Fibroblast of skin of right quadriceps (primary cell): ENCODE measurements at regions not wholly inside any gene's neighbourhood (a gene's known extent, or its start where the extent isn't known, plus 50 kb on each side); places are given as distances from the start of the nearest gene placed in this dataset.
"Not testable (repeated sequence)": the region's sequence is repeated elsewhere in the genome, so short reads cannot be mapped to it uniquely, and the experiment has no call there.

Experiments used
- DNase-seq: peaks from one replicate; pipeline ENCODE4 v3.0.0-alpha.2; 2013

DNA sequence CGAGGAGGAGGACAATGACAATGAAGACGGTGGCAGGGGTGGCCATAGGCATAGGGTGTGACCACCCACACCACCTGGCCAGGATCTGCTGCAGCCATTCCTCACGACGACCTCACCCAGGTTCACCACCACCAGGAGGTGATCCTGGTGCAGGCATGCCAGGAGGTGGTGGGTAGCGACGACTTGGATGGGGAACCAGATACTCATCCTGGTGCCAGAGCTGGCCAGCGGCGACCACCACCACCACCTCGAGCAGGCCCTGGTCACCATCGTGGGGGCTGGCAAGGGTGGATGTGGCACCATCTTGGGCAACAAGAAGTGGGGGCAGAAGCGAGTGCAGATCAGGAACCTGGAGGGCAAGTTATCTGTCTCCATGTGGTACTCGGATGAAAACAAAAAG, 117.1 kb upstream of the NXPH2 start:
- no peak for DNase-seq

DNA sequence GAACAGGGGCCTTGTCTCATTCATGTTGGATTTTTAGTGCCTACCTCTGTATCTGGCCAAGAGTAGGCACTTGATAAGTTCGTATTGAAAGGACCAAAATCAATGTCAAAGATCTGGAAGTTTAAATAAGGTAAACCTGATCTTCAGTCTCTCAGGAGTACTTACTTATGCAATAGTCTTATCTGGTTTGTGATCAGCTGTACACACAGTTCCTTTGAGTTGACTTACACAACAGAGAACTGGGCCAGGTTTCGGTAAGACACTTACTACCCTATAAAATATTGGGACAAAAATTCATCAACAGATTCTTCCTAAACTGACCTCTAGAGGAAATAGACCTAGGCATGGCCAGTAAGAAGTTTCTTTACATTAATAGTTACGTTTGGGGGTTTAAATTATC, 113.6 kb upstream of the NXPH2 start:
- DNase-seq, result no peak

DNA sequence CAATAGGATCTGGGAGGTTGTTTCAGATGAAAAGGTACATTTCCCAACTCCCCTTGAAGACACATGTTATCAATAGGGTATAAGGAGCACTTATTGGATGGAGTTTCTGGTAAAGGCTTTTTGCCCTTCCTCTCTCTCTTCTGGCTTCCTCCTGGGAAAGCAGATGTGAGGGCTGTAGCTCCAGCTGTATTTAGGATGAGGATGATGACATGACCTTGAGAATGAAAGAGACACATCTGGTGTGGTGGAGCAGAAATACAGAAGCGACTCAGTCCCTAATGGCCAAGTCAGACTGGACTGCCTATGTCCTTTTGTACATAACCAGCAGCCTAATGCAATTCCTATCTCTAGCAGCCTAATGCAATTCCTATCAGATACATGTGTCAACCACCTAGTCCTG, 100.9 kb upstream of the NXPH2 start:
- DNase-seq, result no peak

DNA sequence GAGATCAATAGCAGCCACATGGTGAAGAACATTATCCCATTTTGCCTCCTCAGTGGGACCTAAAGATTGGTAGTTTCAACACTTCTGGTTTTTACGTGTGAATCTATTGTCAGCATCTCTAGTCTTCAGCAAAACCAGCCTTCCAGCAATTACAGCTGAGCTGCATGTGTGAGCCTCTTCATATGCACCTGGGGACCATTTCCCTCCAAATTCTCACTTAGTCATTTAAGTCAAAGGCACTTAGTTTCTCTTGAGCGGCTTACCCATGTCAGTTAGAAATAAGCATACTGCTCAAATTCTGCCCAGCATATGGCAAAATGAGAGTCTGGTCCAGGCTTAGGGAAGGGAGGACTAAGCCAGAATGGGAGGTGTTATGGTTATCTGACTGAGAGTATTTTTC, 99.7 kb upstream of the NXPH2 start:
- DNase-seq, result no peak

DNA sequence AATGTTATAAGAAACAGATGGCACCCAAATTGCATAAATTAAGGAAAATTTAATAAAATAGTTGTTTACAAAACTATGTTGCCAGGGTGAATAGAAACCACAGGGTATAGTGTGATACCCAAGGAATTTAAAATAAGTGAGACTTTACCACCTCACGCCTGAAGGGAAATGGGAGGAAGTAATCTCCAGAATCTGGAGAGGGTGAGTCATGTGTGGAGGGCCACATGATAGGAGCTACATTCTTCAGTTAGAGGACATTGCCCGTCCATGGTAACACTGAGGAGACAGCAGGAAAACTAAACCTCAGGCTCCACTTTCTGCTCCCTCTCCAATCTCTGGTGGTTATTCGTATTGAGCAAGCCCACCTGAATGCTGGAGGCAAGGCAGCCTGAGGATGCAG, 97.2 kb upstream of the NXPH2 start:
- no peak for DNase-seq

DNA sequence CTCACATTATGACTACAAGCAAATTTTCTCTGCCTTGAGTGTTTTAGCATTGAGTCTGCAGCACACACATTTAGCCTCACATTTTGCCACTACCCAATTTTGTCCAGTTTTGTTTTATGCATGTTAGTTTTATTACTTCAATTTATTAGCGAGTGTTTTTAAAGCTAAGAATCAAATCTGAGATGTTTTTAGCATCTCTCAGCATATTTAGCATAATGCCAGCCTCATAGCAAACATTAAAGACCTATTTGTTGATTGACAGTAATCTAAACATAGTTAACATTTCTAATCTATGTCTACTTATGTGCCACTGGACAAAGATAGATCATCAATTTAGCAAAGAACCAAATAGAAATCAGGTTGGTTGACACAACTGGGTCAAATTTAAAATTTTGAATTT, 94.1 kb upstream of the NXPH2 start:
- DNase-seq, result no peak

DNA sequence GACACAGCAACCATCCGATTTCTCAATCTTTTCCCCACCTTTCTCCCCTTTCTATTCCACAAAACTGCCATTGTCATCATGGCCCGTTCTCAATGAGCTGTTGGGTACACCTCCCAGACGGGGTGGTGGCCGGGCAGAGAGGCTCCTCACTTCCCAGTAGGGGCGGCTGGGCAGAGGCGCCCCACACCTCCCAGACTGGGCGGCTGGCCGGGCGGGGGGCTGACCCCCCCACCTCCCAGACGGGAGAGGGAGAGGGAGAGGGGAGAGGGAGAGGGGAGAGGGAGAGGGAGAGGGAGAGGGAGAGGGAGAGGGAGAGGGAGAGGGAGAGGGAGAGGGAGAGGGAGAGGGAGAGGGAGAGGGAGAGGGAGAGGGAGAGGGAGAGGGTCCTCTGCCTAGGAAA, 91.9 kb upstream of the NXPH2 start:
- DNase-seq, result not testable (repeated sequence)

DNA sequence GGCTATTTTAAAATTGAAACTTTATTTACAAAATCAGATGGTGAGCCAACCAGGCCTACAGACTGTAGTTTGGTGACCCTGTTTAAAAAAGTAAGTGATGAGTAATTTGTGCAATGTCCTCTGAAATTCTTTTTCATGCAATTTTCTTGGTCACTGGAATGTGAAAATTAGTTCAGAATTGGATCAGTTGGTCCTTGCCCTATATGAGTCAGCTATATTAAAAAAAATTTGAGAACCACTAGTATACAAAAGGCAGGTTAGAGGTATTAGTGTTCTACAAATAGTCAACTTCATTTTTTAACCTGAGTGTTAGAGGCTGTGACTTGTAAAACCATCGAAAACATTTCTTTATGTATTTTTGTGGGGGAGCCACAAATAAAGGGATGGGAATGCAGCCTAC, 91.1 kb upstream of the NXPH2 start:
- DNase-seq, result no peak

DNA sequence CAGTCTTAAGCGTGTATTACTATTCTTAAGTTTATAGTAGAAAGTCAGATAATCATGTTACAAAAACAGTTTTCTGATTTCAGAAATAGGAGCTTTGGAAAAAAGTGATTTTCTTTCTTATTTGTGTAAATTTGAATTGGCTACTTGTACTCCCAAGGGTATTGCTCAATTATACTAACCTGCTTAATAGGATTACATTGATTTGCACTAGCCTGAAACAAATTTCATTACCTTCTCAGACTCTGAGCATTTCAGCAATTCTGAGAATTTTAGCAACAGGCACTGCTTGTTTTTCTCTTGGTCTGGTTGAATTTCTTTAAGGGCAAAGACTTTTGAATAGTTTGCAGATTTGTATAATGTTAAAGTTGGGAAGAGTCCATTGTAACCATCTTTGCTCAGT, 87.2 kb upstream of the NXPH2 start:
- no peak for DNase-seq

DNA sequence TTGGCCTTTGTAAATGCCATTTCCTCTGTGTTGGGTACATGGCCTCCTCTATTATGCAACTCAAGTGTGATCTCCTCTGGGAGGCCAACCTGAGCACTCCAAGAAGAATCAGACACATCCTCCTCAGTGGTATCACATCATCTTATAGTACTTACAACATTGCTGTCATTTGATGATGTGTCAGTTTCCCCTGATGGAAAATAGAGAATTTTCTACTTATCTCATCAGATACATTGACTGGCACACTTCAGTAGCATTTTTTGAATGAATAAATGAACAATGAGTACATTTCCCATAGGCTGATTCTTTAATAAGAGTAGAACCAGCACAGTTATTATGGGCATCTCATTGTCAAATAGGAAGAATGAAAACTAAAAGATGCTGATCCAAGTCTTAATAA, 86.6 kb upstream of the NXPH2 start:
- DNase-seq, result no peak

DNA sequence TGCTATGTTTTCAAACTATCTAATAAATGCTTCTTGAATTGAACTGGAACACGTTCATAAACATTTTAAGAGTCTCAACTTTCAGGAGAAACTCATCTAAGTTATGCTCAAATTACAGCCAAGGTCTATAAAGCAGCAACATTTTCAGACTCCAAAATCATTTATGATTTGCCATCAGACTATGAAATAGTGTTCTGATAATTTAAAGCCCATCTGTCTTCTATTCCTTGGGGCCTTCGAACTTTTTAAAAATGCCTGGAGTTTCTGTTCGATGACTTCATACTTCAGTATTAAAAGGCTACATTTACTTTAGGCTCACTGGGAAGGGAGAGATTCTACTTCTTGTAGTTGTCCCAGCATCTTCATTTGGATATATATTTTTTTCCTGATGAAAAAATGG, 73.6 kb upstream of the NXPH2 start:
- no peak for DNase-seq

DNA sequence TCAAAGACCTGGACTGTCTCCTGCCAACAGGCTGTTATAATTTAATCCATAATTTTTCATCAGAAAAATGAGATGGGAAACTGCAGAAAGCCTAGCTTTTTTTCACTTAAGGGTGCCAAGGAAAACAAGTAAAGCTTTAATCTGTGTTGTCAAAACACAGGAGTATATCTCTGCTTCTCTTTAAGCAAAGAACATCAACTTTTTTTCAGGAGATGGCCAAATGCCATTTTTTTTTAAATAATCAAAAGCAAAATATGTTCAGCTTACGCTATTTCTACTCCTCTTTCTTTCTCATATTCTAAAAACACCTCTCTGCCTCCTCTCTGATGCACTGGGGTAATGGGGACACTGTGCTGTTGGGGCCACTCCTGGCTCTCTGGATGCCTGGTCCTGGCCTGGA, 73.1 kb upstream of the NXPH2 start:
- DNase-seq, result no peak

DNA sequence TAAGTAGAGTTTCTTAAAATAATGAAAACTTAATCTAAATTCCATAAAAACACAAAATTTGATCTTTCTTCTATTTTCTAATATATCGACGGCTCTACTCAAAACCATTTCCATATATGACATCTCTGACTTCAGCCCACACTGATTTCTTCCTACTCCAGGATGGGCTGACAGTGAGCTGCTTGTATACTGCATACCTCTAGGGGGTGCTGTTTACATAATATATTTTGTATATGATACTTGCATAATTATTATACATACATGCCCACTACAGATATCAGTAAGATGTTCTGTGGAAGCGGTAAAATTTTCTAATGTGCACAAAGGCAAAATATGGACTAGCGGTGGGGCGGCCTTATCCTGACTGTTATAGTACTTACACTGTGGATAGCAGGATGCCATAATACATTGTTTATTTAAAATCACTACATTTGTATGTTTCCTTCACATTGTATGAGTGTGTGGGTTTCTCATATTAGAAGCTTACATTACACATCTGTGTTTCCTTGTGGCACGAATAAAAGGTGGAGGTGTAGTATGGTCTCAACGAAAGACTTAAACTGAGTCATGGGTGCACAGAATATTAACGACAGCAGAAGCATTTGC, 66.1 kb upstream of the NXPH2 start:
- peak; percentile 19 for DNase-seq

DNA sequence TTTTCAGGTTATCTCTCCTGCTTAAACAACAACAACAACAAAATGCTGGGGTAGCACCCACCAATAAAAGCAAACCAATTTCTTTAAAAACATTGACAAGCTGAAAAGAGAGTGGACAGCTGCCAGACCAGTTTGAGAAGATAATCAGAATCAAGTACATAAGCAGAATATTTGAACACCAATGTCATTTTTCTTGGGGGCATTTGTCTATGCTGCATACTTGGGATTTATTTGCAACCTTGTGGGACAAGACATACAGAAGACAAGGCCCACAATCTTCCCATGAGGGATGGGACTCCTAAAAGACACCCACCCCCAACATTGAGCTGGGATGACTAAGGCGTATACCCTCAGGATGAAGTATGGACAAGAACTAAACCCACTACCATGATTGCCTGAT, 62.2 kb upstream of the NXPH2 start:
- no peak for DNase-seq

DNA sequence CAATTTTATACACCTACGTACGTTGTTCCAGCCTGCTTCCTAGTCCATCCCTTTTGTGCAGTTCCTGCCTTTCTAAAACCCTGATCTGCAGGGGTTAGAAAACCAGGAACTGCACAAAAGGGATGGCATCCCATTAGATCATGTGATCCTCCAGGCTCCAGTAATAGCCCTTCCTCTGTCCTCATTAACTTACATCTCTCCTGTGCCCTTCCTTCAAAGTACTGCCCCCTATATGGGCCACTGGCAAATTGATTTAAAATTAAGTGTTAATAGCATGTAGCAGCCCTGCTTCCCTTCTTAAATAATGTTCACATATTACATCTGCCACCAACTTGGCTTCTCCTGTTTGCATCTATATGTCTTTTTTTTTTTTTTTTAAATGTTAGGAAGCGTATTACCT, 61.3 kb upstream of the NXPH2 start:
- no peak for DNase-seq

DNA sequence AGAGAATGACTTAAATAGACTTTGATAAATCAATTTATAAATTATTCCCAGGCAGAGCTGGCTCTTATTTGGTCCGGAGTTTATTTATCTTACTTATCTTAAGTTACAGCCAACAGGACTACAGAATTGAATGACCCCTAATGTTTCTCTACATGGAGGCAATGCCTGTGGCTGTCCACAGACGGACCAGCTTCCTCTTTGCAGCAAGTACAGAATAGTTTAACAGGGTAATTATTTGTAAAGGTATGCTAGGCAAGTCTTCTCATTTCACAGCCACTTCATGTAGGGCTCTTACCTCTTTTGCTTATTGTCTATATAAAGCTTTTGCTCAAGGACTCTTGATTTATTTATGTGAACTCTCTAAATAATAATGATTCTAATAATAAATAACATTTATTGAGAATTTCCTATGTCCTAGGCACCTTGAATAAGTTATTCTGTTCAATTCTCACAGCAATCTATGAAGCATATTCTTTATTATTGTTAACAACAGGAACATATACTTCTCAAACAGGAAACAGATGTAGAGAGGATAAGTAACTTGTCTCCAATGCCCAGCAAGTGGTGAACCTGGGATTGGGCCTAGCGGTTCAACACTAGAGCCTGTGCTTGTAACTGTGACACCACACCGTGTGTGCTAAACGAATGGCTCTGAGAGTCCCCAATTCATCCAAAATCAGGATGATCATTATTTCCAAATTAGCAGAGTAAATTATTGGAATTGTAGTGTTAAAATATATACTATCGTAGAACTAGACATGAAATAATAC, 58.8 kb upstream of the NXPH2 start:
- DNase-seq, result no peak

DNA sequence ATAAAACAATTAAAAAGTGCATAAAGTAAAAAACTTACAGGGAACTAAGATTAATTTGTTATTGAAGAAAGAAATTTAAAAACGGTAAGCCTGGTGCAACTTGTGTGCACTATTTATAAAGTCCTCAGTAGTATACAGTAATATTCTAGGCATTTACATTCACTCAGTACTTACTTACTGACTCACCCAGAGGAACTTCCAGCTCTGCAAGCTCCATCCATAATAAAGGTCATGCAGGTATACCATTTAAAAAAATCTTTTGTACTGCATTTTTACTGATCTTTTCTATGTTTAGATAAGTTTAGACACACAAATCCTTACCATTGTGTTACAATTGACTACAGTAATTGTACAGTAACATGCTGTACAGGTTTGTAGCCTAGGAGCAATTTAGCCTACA, 51.5 kb upstream of the NXPH2 start:
- DNase-seq, result no peak

DNA sequence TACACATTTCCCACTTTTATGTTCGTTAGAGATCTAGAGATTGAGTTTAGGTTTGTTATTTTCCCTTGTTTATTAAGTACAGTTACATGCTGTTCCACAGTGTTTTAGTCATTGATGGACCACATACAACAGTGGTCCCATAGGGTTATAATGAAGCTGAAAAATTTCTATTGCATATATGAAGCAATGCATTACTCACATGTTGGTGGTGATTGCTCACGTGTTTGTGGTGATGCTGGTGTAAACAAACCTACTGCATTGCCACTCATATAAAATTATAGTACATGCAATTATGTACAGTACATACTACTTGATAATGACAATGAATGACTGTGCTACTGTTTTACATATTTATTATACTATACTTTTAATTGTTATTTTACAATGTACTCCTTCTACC, 51.0 kb upstream of the NXPH2 start:
- DNase-seq, result no peak

DNA sequence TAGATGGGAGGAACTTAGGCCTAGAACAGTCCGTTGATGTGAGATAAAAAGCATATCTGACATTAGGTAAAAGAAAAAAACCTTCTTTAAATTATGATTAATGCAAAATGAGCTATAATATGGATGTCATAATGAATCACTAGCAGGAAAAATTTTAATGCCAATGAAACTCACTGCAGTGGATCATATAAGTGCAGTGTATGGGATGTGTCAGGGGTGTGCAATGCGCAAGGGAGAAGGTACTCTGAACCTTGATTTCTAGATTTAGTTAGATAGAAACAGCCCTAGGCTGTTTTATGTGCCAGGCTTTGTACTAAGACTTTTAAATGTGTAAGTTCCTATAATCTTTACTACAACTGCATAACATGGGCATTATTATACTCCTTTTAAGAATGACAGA, 50.4 kb upstream of the NXPH2 start:
- DNase-seq, result no peak
